ENCODE measurements at regions not wholly inside any gene's neighbourhood (a gene's known extent, or its start where the extent isn't known, plus 50 kb on each side); places are given as distances from the start of the nearest gene placed in this dataset.
"Not testable (repeated sequence)": the region's sequence is repeated elsewhere in the genome, so short reads cannot be mapped to it uniquely, and the experiment has no call there.

- no peak for DNase-seq
Measured at GRCh38 chr2:8343031-8343430, 338.8 kb upstream of the ID2 start.

GRCh38 chr2:8344144-8345097 lies 337.4 kb upstream of the ID2 start:
- no peak for DNase-seq

GRCh38 chr2:8345200-8345599 lies 336.7 kb upstream of the ID2 start:
- DNase-seq: no peak

DNA sequence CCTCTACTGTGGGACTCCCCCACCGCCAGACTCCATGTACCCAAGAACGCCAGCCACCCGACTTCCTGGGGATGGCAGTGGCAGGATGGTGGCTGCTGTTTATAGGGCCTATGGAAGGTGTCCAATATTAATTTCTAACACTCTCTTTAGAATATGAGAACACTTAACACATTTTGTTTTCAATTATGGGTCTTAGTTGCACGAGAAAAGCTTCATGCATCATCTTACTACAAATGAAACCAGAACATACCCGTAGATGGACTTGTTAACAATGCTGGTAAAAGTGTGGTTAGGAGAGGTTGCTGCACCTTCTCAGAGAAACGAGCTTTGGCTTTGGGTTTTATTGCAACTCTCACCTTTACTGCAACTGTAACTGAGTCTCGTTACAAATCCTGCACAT lies 335.6 kb upstream of the ID2 start:
- DNase-seq: no peak

DNA sequence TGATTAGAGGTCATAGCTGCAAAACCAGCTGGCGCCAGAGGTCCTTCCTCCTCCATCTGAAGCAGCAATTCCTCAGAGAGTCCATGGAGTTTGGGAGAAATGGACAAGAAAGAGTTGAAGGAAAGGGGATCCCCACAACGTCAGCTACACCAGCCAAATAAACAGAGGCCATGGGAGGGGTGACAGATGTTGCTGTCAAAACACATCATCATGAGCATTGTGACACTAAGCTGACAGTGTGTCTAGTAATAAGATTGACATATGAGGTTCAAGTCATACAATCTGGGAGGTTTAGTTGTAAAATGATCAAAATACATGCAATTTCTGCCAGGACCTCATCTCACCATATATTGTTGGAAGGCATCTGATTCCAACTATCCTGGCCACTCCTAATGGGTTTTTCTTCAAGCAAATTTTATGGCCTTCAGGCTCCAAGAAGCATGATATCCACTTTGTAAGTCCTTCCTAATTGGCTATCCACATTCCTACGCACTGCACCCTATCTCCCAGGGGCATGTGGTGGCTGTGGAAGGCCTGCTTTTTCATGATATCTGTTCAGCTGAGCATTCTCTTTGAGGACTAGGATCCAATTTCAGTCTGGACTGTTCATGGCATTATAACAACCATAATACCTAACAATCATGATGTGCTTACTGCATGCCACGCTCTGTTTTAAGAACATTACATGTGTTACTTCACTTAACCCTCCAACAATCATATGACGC lies 335.0 kb upstream of the ID2 start:
- peak; percentile 24 for DNase-seq

- DNase-seq: not testable (repeated sequence)
Measured at GRCh38 chr2:8348911-8349310, 332.9 kb upstream of the ID2 start.

DNA sequence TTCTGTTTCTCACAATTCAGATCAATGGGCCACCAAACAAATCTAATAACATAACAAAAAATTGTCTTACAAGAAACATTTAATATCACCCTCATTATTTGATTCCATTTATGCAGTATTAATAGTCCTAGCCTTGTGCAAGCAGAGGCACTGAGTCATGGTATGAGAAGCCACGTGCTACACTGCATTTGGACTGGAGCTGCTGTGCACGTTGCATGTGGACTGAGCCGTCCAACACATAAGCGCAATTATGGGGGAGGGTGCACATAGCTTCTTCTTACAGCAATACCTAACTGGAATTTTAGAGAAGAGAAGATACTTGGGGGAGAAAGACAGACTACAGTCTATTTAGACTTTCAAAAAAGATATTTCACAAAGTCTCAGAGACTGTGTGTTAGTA lies 329.6 kb upstream of the ID2 start:
- DNase-seq: no peak

DNA sequence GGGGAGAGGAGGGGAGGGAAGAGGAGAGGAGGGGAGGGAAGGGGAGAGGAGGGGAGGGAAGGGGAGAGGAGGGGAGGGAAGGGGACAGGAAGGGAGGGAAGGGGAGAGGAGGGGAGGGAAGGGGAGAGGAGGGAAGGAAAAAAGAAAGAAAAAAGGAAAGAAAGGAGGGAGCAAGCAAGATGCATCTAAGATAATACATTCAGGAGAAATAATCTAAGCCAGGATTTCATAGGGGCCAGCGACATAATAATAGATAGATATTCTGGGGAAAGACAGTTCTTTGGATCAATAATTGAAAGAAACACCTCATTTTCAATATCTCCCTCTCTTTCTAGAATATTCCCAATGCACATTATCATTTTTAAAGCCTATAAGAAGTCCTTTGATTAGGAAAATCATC lies 328.9 kb upstream of the ID2 start:
- DNase-seq: no peak

DNA sequence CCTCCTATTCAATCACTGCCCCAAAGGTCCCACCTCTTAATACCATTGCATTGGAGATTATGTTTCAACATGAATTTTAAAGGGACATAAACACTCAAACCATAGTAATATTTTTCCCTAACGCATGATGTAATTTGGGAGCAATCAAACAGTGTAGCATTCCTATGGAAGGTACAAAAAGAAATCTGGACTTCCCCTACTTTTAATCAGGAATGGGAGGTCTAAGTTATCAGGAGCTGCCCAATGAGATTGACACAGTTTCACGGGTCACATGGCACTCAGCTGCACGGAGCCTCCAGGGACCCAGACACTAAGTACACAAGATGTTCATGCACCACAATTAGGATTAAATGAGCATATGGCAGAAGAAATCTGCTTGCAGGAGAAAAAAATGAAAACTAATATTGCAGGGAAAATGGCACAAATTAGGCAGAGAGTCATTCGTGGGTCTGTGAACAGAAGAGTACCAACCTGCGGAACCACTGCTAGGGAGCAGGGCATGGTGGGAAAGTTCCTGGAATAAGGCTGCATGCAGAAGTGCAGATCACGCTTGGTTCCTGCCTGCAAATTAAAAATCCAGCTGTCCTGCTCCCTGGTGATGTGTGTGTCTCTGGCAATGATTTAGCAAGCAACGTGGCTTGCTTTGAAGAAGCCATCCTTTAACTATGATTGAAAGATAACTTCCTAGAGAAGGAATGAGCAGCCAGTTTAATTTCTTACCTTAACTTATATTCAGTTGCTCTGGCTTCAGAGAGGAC lies 326.6 kb upstream of the ID2 start:
- no peak for DNase-seq

GRCh38 chr2:8357738-8358518 lies 323.9 kb upstream of the ID2 start:
- no peak for DNase-seq

GRCh38 chr2:8361930-8362329 lies 319.9 kb upstream of the ID2 start:
- DNase-seq: no peak

DNA sequence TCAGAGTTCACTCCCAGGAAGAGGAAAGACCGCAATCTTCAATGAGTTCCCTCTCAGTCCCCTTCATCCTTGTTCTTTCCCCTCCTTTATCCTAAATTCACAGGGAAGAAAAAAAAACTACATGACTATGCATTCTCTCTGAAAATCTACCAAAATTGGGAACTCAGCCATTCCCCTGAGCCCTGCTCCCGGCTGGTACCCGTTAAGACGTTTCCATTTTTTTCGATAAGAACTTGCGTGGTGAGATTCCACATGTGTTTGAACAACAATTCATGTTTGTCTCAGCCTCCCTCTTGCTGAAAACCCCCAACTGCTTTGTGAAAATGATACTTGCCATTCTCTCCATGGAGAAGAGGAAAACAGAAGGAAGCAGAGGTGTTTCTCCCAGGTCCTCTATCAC lies 318.7 kb upstream of the ID2 start:
- DNase-seq: no peak

GRCh38 chr2:8364668-8365067 lies 317.2 kb upstream of the ID2 start:
- DNase-seq: no peak

GRCh38 chr2:8365331-8365910 lies 316.4 kb upstream of the ID2 start:
- DNase-seq: no peak

- DNase-seq: no peak
Measured at GRCh38 chr2:8367833-8368232, 314.0 kb upstream of the ID2 start.

DNA sequence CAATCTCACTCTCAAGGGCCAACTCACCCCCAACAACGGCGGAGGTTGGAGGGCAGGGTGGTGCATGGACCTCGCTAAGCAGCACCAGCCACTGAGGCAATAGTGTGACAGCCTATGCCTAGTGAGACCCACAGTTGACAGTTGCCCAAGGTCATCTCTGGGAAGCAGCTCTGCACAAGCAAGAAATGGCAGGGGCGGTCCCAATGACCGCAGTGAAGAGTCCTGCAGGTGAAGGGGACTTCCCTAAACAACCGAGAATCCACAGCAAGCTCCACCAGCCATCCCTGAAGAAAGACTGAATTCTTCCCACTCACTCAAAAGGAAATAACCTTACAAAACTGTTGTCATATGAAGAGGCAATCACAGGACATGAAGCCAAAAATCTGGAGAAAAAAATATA lies 313.4 kb upstream of the ID2 start:
- no peak for DNase-seq

DNA sequence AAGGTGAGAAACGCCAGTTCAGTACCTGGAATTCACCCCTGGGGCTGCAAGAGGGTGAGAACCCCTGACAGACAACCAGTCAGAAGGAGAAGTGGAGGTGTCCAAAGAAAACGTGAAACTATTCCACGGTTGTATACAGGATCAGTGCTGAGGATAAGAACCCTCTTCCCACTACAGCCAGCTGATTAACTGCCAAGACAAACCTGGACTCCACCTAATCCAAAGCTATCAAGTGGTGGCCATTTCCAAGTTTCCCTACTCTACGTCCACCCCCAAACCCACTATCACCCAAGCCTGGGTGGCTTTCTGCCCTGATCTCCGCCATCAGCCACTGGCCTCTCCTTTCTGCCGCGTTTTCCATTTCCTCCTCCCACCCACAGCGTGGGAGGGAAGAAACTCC lies 312.3 kb upstream of the ID2 start:
- no peak for DNase-seq

GRCh38 chr2:8370258-8370802 lies 311.5 kb upstream of the ID2 start:
- no peak for DNase-seq

DNA sequence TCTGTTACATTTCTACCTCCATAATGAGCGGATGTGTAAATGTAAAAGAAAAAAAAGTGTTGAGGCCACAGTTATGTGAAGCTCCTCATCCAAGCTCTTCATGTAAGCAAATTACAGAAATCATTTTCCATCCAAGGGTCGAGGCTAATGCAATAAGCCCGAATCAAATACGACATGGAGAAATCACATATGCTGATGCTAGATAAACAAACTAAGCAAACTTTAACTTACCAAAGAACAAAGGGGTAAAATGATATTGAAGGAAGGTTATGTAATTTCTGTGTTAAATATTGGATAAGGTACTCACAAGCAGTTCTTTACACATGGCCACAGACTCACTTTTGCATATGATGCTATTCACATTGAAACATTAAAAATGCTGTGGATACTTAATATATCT lies 310.2 kb upstream of the ID2 start:
- DNase-seq: no peak

DNA sequence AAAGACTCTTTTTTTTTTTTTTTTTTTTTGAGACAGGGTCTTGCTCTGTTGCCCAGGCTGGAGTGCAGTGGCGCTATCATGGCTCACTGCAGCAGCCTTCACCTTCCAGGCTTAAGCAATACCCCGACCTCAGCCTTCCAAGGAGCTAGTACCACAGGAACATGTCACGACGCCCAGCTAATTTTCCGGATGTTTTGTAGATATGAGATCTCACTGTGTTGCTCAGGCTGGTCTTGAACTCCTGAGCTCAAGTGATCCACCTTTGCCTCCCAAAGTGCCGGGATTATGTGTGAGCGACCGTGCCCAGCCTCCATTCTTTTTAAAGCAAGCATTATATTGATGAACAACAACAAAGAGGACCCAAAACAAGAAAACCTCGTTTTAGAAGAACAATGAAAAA lies 307.1 kb upstream of the ID2 start:
- DNase-seq: no peak

- no peak for DNase-seq
Measured at GRCh38 chr2:8376603-8377410, 305.0 kb upstream of the ID2 start.
